ENCODE measurements at regions not wholly inside any gene's neighbourhood (a gene's known extent, or its start where the extent isn't known, plus 50 kb on each side); places are given as distances from the start of the nearest gene placed in this dataset.

DNA sequence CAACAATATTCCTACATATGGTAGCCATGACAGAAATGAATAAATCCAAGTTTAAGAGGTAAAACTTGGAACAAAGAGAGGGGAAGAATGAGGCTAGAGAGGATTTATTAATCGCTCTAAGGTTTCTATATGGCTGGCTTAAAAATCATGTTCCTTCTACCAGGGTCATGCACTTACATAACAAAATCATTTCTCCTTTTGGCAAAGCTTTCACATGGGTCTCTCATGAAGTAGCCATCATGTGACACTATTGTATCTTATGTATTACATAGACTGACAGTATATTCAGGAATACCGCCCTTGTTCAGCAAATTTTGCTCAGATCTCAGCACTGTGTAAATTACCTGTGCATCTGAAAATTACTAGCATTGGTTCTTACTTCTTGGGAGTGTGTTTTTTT is 1554.5 kb upstream of the SLC39A10 start:
- no peak overlapping the region for H2BK20ac ChIP-seq (ENCODE audit: low read length)
- H2BK12ac ChIP-seq (ENCODE audit: low read depth, low read length): no peak overlapping the region
- FAIRE-seq (no peak), DNase-seq (ENCODE audit: low read depth in 1 of 2, low spot score in 2 of 2) (no peak)
- H3K27ac ChIP-seq (ENCODE audit: low read depth, low read length): no peak overlapping the region
- H3K56ac ChIP-seq (replicated peaks; ENCODE audit: insufficient read length, low read depth, low read length): no peak overlapping the region
- no peaks in the 10 kb centered on the region for H4K20me1 ChIP-seq (replicated peaks in 1 of 2; ENCODE audit: control insufficient read depth in 1 of 2, insufficient read depth in 2 of 2, low read length in 2 of 2)
- CTCF ChIA-PET (ENCODE audit: partially characterized antibody): no interaction called here
- H3K9me3 ChIP-seq (ENCODE audit: insufficient read depth in 2 of 2, low read depth in 1 of 2, low read length in 1 of 2): no peaks in the 10 kb centered on the region
- no peak overlapping the region for H3K23ac ChIP-seq (ENCODE audit: insufficient read length)
- no peak overlapping the region for H4K8ac ChIP-seq (ENCODE audit: extremely low read depth, insufficient read depth, low read length)
- H3K18ac ChIP-seq (ENCODE audit: extremely low read depth, low read length): no peak overlapping the region
- H3K79me1 ChIP-seq (ENCODE audit: low read depth, low read length): no peaks in the 10 kb centered on the region
- no peak overlapping the region for H2BK15ac ChIP-seq (ENCODE audit: low read length)
- no peaks in the 10 kb centered on the region for H3K4me1 ChIP-seq (replicated peaks in 1 of 4; ENCODE audit: control insufficient read depth in 3 of 4, insufficient read depth in 4 of 4, low read length in 3 of 4)
- H2AK5ac ChIP-seq (ENCODE audit: low read depth, low read length): no peak overlapping the region
- no peak overlapping the region for H2BK5ac ChIP-seq (ENCODE audit: low read depth, low read length)
- no peaks in the 10 kb centered on the region for H3K36me3 ChIP-seq (ENCODE audit: control insufficient read depth in 2 of 4, insufficient read depth in 4 of 4, low read length in 3 of 4)
- WGBS, 2 experiments (ENCODE audit: extremely low coverage in 1 of 2, insufficient coverage in 1 of 2, insufficient read length in 1 of 2, insufficient replicate concordance in 2 of 2, low coverage in 1 of 2, low lambda C conversion rate in 2 of 2, missing lambda C conversion rate in 1 of 2): 96% methylated on average over 2 of the region's 2 CpGs; no CpG with 5 or more reads in 1 of the 2 experiments
- no peak overlapping the region for H3K4ac ChIP-seq (replicated peaks; ENCODE audit: insufficient read length, low read depth, low read length)
- H3K27me3 ChIP-seq (replicated peaks in 1 of 4; ENCODE audit: control insufficient read depth in 3 of 4, extremely low read depth in 1 of 4, insufficient read depth in 3 of 4, low read length in 3 of 4): no peaks in the 10 kb centered on the region
- no peak overlapping the region for H3K4me2 ChIP-seq (ENCODE audit: insufficient read depth in 1 of 2, low read depth in 2 of 2, low read length in 2 of 2)
- no peak overlapping the region for H4K5ac ChIP-seq (ENCODE audit: insufficient read length, low read depth, low read length)
- H3K23me2 ChIP-seq (ENCODE audit: low read depth, low read length): no peaks in the 10 kb centered on the region
- POLR2A ChIA-PET (ENCODE audit: partially characterized antibody): no interaction called here
- no peak overlapping the region for H3K14ac ChIP-seq (ENCODE audit: insufficient read length)
- no peak overlapping the region for H2BK120ac ChIP-seq (replicated peaks; ENCODE audit: low read depth, low read length)
- no peak overlapping the region for H3K9ac ChIP-seq (replicated peaks in 1 of 4; ENCODE audit: extremely low read depth in 1 of 4, low read depth in 3 of 4, low read length in 3 of 4)
- no peak overlapping the region for H2AFZ ChIP-seq (ENCODE audit: low read length)
- H3K79me2 ChIP-seq (ENCODE audit: control insufficient read depth in 1 of 2, insufficient read depth in 2 of 2, low read length in 2 of 2): no peaks in the 10 kb centered on the region
- H3K4me3 ChIP-seq (ENCODE audit: extremely low read depth in 1 of 4, insufficient read depth in 2 of 4, low read depth in 3 of 4, low read length in 4 of 4): no peak overlapping the region
- no peak overlapping the region for H4K91ac ChIP-seq (replicated peaks; ENCODE audit: insufficient read length, low read length)
- TF ChIP-seq CHD2 (IDR thresholded peaks at IDR 0.05; ENCODE audit: low read length) (no peak), POLR2AphosphoS5 (IDR thresholded peaks at IDR 0.05; ENCODE audit: low read depth, low read length) (no peak), ZNF274 (IDR thresholded peaks at IDR 0.05; ENCODE audit: borderline replicate concordance, extremely low read depth, low read length) (no peak), CTBP2 (IDR thresholded peaks at IDR 0.05; ENCODE audit: borderline replicate concordance, insufficient read depth, insufficient read length, low read length) (no peak), TEAD4 (IDR thresholded peaks at IDR 0.05; ENCODE audit: low read depth, low read length) (no peak), RBBP5 (IDR thresholded peaks at IDR 0.05; ENCODE audit: borderline replicate concordance, low read depth, low read length) (no peak)
